ENCODE measurements at regions not wholly inside any gene's neighbourhood (a gene's known extent, or its start where the extent isn't known, plus 50 kb on each side); places are given as distances from the start of the nearest gene placed in this dataset.

GRCh38 chr5:174481737-174482136, 242.6 kb upstream of the MSX2 start:
- TF ChIP-seq POLR2AphosphoS5 (IDR thresholded peaks at IDR 0.05) (no peak), CTCF (IDR thresholded peaks at IDR 0.05 in 8 of 11, conservative IDR thresholded peaks at IDR 0.05 in 3 of 11) (no peak), POLR2A (IDR thresholded peaks at IDR 0.05) (no peak)
